LHCN-M2 (cell line): ENCODE measurements at regions not wholly inside any gene's neighbourhood (a gene's known extent, or its start where the extent isn't known, plus 50 kb on each side); places are given as distances from the start of the nearest gene placed in this dataset.

ENCODE experiments used
- DNase-seq: peaks from one replicate; pipeline ENCODE4 v3.0.0-alpha.2; 2012; ENCODE audit warnings: low read depth

GRCh38 chrX:119181491-119181890 lies 53.9 kb upstream of the KIAA1210 start:
- peak; percentile 1 for DNase-seq

- no peak for DNase-seq
Measured at GRCh38 chrX:119186194-119186593, 49.9 kb upstream of the PGRMC1 start.
